Epithelial cell of prostate (primary cell): ENCODE measurements at regions not wholly inside any gene's neighbourhood (a gene's known extent, or its start where the extent isn't known, plus 50 kb on each side); places are given as distances from the start of the nearest gene placed in this dataset.
A peak's percentile ranks its signal among the peaks of the same experiment; 100 is the strongest.

ENCODE experiments used
- DNase-seq: peaks from one replicate; pipeline ENCODE4 v3.0.0-alpha.2; 2011; ENCODE audit warnings: low read depth, low spot score
- H3K27ac ChIP-seq: fragments of 450-650 bp; 2 replicates; pipeline ENCODE4 v1.5.1; 2017; ENCODE audit warnings: mild to moderate bottlenecking

GRCh38 chr5:74122979-74123590, 497.1 kb downstream of the ARHGEF28 start:
- no peak for DNase-seq
- H3K27ac ChIP-seq, result no peak overlapping the region

- no peak for DNase-seq
- H3K27ac ChIP-seq, result no peak overlapping the region
Observed at GRCh38 chr5:74122175-74122574, 496.2 kb downstream of the ARHGEF28 start.

GRCh38 chr5:74120585-74120984, 494.6 kb downstream of the ARHGEF28 start:
- no peak overlapping the region for H3K27ac ChIP-seq
- no peak for DNase-seq

- DNase-seq, result no peak
- no peak overlapping the region for H3K27ac ChIP-seq
Observed at GRCh38 chr5:74118071-74118470, 492.1 kb downstream of the ARHGEF28 start.

- no peak overlapping the region for H3K27ac ChIP-seq
- no peak for DNase-seq
Observed at GRCh38 chr5:74116984-74117383, 491.0 kb downstream of the ARHGEF28 start.

GRCh38 chr5:74116266-74116665, 490.3 kb downstream of the ARHGEF28 start:
- no peak overlapping the region for H3K27ac ChIP-seq
- no peak for DNase-seq

GRCh38 chr5:74113927-74114326, 487.9 kb downstream of the ARHGEF28 start:
- no peak overlapping the region for H3K27ac ChIP-seq
- no peak for DNase-seq

- no peak for DNase-seq
Observed at GRCh38 chr5:74113196-74113540, 487.2 kb downstream of the ARHGEF28 start.

GRCh38 chr5:74112372-74113195, 486.6 kb downstream of the ARHGEF28 start:
- no peak overlapping the region for H3K27ac ChIP-seq
- DNase-seq, result no peak

More at GRCh38 chr5:74113196-74113540, 487.2 kb downstream of the ARHGEF28 start:
- no peak overlapping the region for H3K27ac ChIP-seq

- no peak overlapping the region for H3K27ac ChIP-seq
- DNase-seq, result no peak
Observed at GRCh38 chr5:74111764-74112163, 485.8 kb downstream of the ARHGEF28 start.

GRCh38 chr5:74109344-74109743, 483.3 kb downstream of the ARHGEF28 start:
- H3K27ac ChIP-seq, result no peak overlapping the region
- DNase-seq, result no peak

GRCh38 chr5:74107899-74108298, 481.9 kb downstream of the ARHGEF28 start:
- DNase-seq, result no peak
- no peak overlapping the region for H3K27ac ChIP-seq

GRCh38 chr5:74105126-74105780, 479.3 kb downstream of the ARHGEF28 start:
- no peak for DNase-seq
- H3K27ac ChIP-seq, result no peak overlapping the region

- DNase-seq, result no peak
- peak overlapping the region; percentile 5 for H3K27ac ChIP-seq
Observed at GRCh38 chr5:74103131-74104023, 477.4 kb downstream of the ARHGEF28 start.

- no peak overlapping the region for H3K27ac ChIP-seq
- DNase-seq, result no peak
Observed at GRCh38 chr5:74100268-74100665, 474.3 kb downstream of the ARHGEF28 start.

- no peak overlapping the region for H3K27ac ChIP-seq
- DNase-seq, result no peak
Observed at GRCh38 chr5:74099538-74100267, 473.7 kb downstream of the ARHGEF28 start.

- H3K27ac ChIP-seq, result no peak overlapping the region
Observed at GRCh38 chr5:74098941-74099340, 472.9 kb downstream of the ARHGEF28 start.

GRCh38 chr5:74098456-74098855, 472.5 kb downstream of the ARHGEF28 start:
- H3K27ac ChIP-seq, result no peak overlapping the region
- DNase-seq, result no peak

More at GRCh38 chr5:74098941-74099340, 472.9 kb downstream of the ARHGEF28 start:
- DNase-seq, result no peak

GRCh38 chr5:74096325-74096724, 470.3 kb downstream of the ARHGEF28 start:
- DNase-seq, result no peak
- H3K27ac ChIP-seq, result no peak overlapping the region

- DNase-seq, result no peak
Observed at GRCh38 chr5:74095871-74096270, 469.9 kb downstream of the ARHGEF28 start.

More at GRCh38 chr5:74095871-74096270, 469.9 kb downstream of the ARHGEF28 start:
- no peak overlapping the region for H3K27ac ChIP-seq
